HEK293T (cell line): ENCODE measurements at regions not wholly inside any gene's neighbourhood (a gene's known extent, or its start where the extent isn't known, plus 50 kb on each side); places are given as distances from the start of the nearest gene placed in this dataset.

Experiments used
- ARNT ChIP-seq: fragments of 450-650 bp; IDR thresholded peaks from 2 replicates; pipeline ENCODE4 v1.6.1; 2017; ENCODE audit warnings: mild to moderate bottlenecking
- BHLHE40 ChIP-seq: fragments of 450-650 bp; IDR thresholded peaks from 2 replicates; pipeline ENCODE4 v1.6.1; 2016; ENCODE audit warnings: mild to moderate bottlenecking, moderate library complexity, borderline replicate concordance
- CTBP1 ChIP-seq: fragments of 450-650 bp; IDR thresholded peaks from 2 replicates; pipeline ENCODE4 v1.6.1; 2016; ENCODE audit warnings: borderline replicate concordance
- ELF4 ChIP-seq: fragments of 450-650 bp; IDR thresholded peaks from 2 replicates; pipeline ENCODE4 v1.6.1; 2017; ENCODE audit warnings: antibody characterized with exemption
- FOXA1 ChIP-seq: fragments of 450-650 bp; IDR thresholded peaks from 2 replicates; pipeline ENCODE4 v1.6.1; 2016; ENCODE audit warnings: mild to moderate bottlenecking
- FOXK2 ChIP-seq: fragments of 450-650 bp; IDR thresholded peaks from 2 replicates; pipeline ENCODE4 v1.6.1; 2016; ENCODE audit warnings: mild to moderate bottlenecking
- FOXM1 ChIP-seq: fragments of 450-650 bp; IDR thresholded peaks from 2 replicates; pipeline ENCODE4 v1.6.1; 2017; ENCODE audit warnings: mild to moderate bottlenecking, borderline replicate concordance
- HDGF ChIP-seq: fragments of 450-650 bp; IDR thresholded peaks from 2 replicates; pipeline ENCODE4 v1.6.1; 2017; ENCODE audit warnings: antibody characterized with exemption, borderline replicate concordance
- LEF1 ChIP-seq: fragments of 450-650 bp; IDR thresholded peaks from 2 replicates; pipeline ENCODE4 v1.6.1; 2017; ENCODE audit warnings: mild to moderate bottlenecking, borderline replicate concordance
- SP1 ChIP-seq: fragments of 450-650 bp; IDR thresholded peaks from 2 replicates; pipeline ENCODE4 v1.6.1; 2017
- SUZ12 ChIP-seq: fragments of 450-650 bp; IDR thresholded peaks from 2 replicates; pipeline ENCODE4 v1.6.1; 2016; ENCODE audit warnings: mild to moderate bottlenecking
- TARDBP ChIP-seq: fragments of 450-650 bp; IDR thresholded peaks from 2 replicates; pipeline ENCODE4 v1.6.1; 2016
- TF ChIP-seq, protein P1 (sequence below): fragments of 450-650 bp; IDR thresholded peaks from 2 replicates; pipeline ENCODE4 v1.6.1; 2016

DNA sequence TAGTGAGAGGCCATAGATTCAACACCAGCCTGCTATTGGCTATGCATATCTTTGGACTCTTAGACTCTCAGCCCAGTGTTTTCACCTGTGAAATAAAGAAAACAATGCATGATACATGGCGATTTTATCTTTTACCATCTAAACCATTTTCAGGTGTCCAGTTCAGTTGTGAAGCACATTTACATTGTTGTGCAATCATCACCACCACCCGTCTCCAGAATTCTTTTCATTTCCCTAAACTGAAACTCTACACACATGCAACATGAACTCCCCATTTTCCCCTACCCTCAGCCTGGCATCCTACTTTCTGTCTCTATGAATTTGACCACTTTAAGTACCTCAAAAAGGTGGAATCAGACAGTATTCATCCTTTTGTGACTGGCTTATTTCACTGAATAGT lies 420.6 kb downstream of the MED10 start:
- TF ChIP-seq BHLHE40, result no peak
- no peak for TF ChIP-seq ELF4
- no peak for TF ChIP-seq FOXM1
- no peak for TF ChIP-seq SUZ12
- TF ChIP-seq LEF1, result no peak
- TF ChIP-seq SP1, result no peak
- TF ChIP-seq, protein P1, sequence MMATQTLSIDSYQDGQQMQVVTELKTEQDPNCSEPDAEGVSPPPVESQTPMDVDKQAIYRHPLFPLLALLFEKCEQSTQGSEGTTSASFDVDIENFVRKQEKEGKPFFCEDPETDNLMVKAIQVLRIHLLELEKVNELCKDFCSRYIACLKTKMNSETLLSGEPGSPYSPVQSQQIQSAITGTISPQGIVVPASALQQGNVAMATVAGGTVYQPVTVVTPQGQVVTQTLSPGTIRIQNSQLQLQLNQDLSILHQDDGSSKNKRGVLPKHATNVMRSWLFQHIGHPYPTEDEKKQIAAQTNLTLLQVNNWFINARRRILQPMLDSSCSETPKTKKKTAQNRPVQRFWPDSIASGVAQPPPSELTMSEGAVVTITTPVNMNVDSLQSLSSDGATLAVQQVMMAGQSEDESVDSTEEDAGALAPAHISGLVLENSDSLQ, result no peak
- no peak for TF ChIP-seq CTBP1
- TF ChIP-seq FOXA1, result no peak
- TF ChIP-seq TARDBP, result no peak
- TF ChIP-seq FOXK2, result no peak
- TF ChIP-seq HDGF, result no peak
- TF ChIP-seq ARNT, result no peak
